ENCODE measurements at regions not wholly inside any gene's neighbourhood (a gene's known extent, or its start where the extent isn't known, plus 50 kb on each side); places are given as distances from the start of the nearest gene placed in this dataset.

GRCh38 chr12:85708775-85709174 is 127.4 kb downstream of the RASSF9 start:
- Histone ChIP-seq H3K9me3 (ENCODE audit: control insufficient read depth in 1 of 2, insufficient read depth in 1 of 2, low read length in 2 of 2) (peaks cover 0 to 6% of the 10 kb centered on the region in 2 experiments), H3K4me1 (ENCODE audit: insufficient read depth, low read length) (no peaks in the 10 kb centered on the region), H3K4me3 (ENCODE audit: low read length) (no peak overlapping the region), H3K27ac (ENCODE audit: low read depth in 1 of 2, low read length in 2 of 2) (no peak overlapping the region), H3K27me3 (ENCODE audit: control insufficient read depth in 1 of 2, insufficient read depth in 2 of 2, low read length in 2 of 2) (no peaks in the 10 kb centered on the region), H3K36me3 (ENCODE audit: insufficient read depth, low read length) (no peaks in the 10 kb centered on the region)
- H3K27ac Mint-ChIP-seq, result no peak overlapping the region
- ChIA-PET CTCF (no interaction called here), POLR2A (no interaction called here)
- ATAC-seq (ENCODE audit: poor library complexity), result no peak
- no peak for DNase-seq
- H3K27me3 Mint-ChIP-seq, result no peaks in the 10 kb centered on the region
- intact Hi-C loops (cut with DNase I, micrococcal nuclease), result no loop called here
- TF ChIP-seq CTCF (IDR thresholded peaks at IDR 0.05), result no peak
- H3K4me3 Mint-ChIP-seq, result no peak overlapping the region
- no peaks in the 10 kb centered on the region for H3K36me3 Mint-ChIP-seq (ENCODE audit: low read depth)
- no peaks in the 10 kb centered on the region for H3K4me1 Mint-ChIP-seq (ENCODE audit: low read depth)
- H3K9me3 Mint-ChIP-seq, result peaks cover 1% of the 10 kb centered on the region

- ATAC-seq (ENCODE audit: poor library complexity) (no peak), DNase-seq (no peak)
- TF ChIP-seq CTCF (IDR thresholded peaks at IDR 0.05), result no peak
- H3K4me1 Mint-ChIP-seq (ENCODE audit: low read depth), result no peaks in the 10 kb centered on the region
- H3K9me3 ChIP-seq (ENCODE audit: control insufficient read depth in 1 of 2, insufficient read depth in 1 of 2, low read length in 2 of 2), result peaks cover 0 to 6% of the 10 kb centered on the region in 2 experiments
- no peaks in the 10 kb centered on the region for H3K27me3 ChIP-seq (ENCODE audit: control insufficient read depth in 1 of 2, insufficient read depth in 2 of 2, low read length in 2 of 2)
- CTCF ChIA-PET, result no interaction called here
- H3K4me1 ChIP-seq (ENCODE audit: insufficient read depth, low read length), result no peaks in the 10 kb centered on the region
- no peaks in the 10 kb centered on the region for H3K36me3 ChIP-seq (ENCODE audit: insufficient read depth, low read length)
- H3K9me3 Mint-ChIP-seq, result peaks cover 1% of the 10 kb centered on the region
- no peak overlapping the region for H3K27ac ChIP-seq (ENCODE audit: low read depth in 1 of 2, low read length in 2 of 2)
- no peak overlapping the region for H3K4me3 ChIP-seq (ENCODE audit: low read length)
- intact Hi-C loops (cut with DNase I, micrococcal nuclease), result no loop called here
- POLR2A ChIA-PET, result no interaction called here
- H3K27ac Mint-ChIP-seq, result no peak overlapping the region
- no peaks in the 10 kb centered on the region for H3K36me3 Mint-ChIP-seq (ENCODE audit: low read depth)
- H3K4me3 Mint-ChIP-seq, result no peak overlapping the region
- H3K27me3 Mint-ChIP-seq, result no peaks in the 10 kb centered on the region
Measured at GRCh38 chr12:85711735-85712390, 124.3 kb downstream of the RASSF9 start.

- H3K27me3 Mint-ChIP-seq, result no peaks in the 10 kb centered on the region
- no peaks in the 10 kb centered on the region for H3K36me3 Mint-ChIP-seq (ENCODE audit: low read depth)
- peaks cover 0 to 10% of the 10 kb centered on the region in 2 experiments for H3K9me3 ChIP-seq (ENCODE audit: control insufficient read depth in 1 of 2, insufficient read depth in 1 of 2, low read length in 2 of 2)
- CTCF ChIA-PET, result no interaction called here
- no peak for TF ChIP-seq CTCF (IDR thresholded peaks at IDR 0.05)
- no peak overlapping the region for H3K27ac Mint-ChIP-seq
- no peak for DNase-seq
- POLR2A ChIA-PET, result no interaction called here
- no peaks in the 10 kb centered on the region for H3K36me3 ChIP-seq (ENCODE audit: insufficient read depth, low read length)
- no peak for ATAC-seq (ENCODE audit: poor library complexity)
- no peaks in the 10 kb centered on the region for H3K4me1 Mint-ChIP-seq (ENCODE audit: low read depth)
- no peak overlapping the region for H3K4me3 Mint-ChIP-seq
- H3K4me3 ChIP-seq (ENCODE audit: low read length), result no peak overlapping the region
- no peaks in the 10 kb centered on the region for H3K27me3 ChIP-seq (ENCODE audit: control insufficient read depth in 1 of 2, insufficient read depth in 2 of 2, low read length in 2 of 2)
- H3K27ac ChIP-seq (ENCODE audit: low read depth in 1 of 2, low read length in 2 of 2), result no peak overlapping the region
- intact Hi-C loops (cut with DNase I, micrococcal nuclease), result no loop called here
- no peaks in the 10 kb centered on the region for H3K9me3 Mint-ChIP-seq
- no peaks in the 10 kb centered on the region for H3K4me1 ChIP-seq (ENCODE audit: insufficient read depth, low read length)
Measured at GRCh38 chr12:85713373-85713772, 122.8 kb downstream of the RASSF9 start.
